GM21528 (cell line): ENCODE measurements at regions not wholly inside any gene's neighbourhood (a gene's known extent, or its start where the extent isn't known, plus 50 kb on each side); places are given as distances from the start of the nearest gene placed in this dataset.
"Not testable (repeated sequence)": the region's sequence is repeated elsewhere in the genome, so short reads cannot be mapped to it uniquely, and the experiment has no call there.

Experiments used
- ATAC-seq: cut with Tn5 transposase; IDR thresholded peaks from one replicate; pipeline ENCODE4 v1.9.1; 2021; ENCODE audit warnings: mild to moderate bottlenecking, moderate library complexity; ENCODE audit not compliant: unreplicated experiment, low FRiP score

- ATAC-seq, result no peak
Measured at GRCh38 chr5:155815248-155815647, 511.7 kb upstream of the SGCD start.

GRCh38 chr5:155822177-155822576, 504.8 kb upstream of the SGCD start:
- ATAC-seq, result no peak

- ATAC-seq, result no peak
Measured at GRCh38 chr5:155826611-155827507, 500.1 kb upstream of the SGCD start.

GRCh38 chr5:155827508-155827815, 499.5 kb upstream of the SGCD start:
- ATAC-seq, result not testable (repeated sequence)

- ATAC-seq, result peak; percentile 85
Measured at GRCh38 chr5:155827949-155828348, 499.0 kb upstream of the SGCD start.

GRCh38 chr5:155831491-155831890, 495.5 kb upstream of the SGCD start:
- no peak for ATAC-seq

- ATAC-seq, result no peak
Measured at GRCh38 chr5:155833287-155833686, 493.7 kb upstream of the SGCD start.

GRCh38 chr5:155834271-155834975, 492.5 kb upstream of the SGCD start:
- ATAC-seq, result no peak

GRCh38 chr5:155836089-155836803, 490.7 kb upstream of the SGCD start:
- no peak for ATAC-seq

- ATAC-seq, result no peak
Measured at GRCh38 chr5:155838394-155838793, 488.6 kb upstream of the SGCD start.

GRCh38 chr5:155839251-155840037, 487.5 kb upstream of the SGCD start:
- ATAC-seq, result no peak

- no peak for ATAC-seq
Measured at GRCh38 chr5:155844542-155844941, 482.4 kb upstream of the SGCD start.

GRCh38 chr5:155850370-155850769, 476.6 kb upstream of the SGCD start:
- no peak for ATAC-seq

GRCh38 chr5:155866971-155867370, 460.0 kb upstream of the SGCD start:
- ATAC-seq, result no peak

- ATAC-seq, result no peak
Measured at GRCh38 chr5:155867522-155868088, 459.4 kb upstream of the SGCD start.

- no peak for ATAC-seq
Measured at GRCh38 chr5:155870636-155871035, 456.3 kb upstream of the SGCD start.

- no peak for ATAC-seq
Measured at GRCh38 chr5:155871623-155872022, 455.3 kb upstream of the SGCD start.

GRCh38 chr5:155872629-155873220, 454.2 kb upstream of the SGCD start:
- ATAC-seq, result no peak

GRCh38 chr5:155878991-155879575, 447.9 kb upstream of the SGCD start:
- ATAC-seq, result no peak
